GM23338 (cell line): ENCODE measurements at regions not wholly inside any gene's neighbourhood (a gene's known extent, or its start where the extent isn't known, plus 50 kb on each side); places are given as distances from the start of the nearest gene placed in this dataset.

ENCODE experiments used
- ATAC-seq: fragments of 200-7000 bp; cut with Tn5 transposase; 3 replicates; pipeline ENCODE4 v1.9.1; 2020
- DNase-seq: peaks from one replicate; pipeline ENCODE4 v3.0.0-alpha.2; 2015; ENCODE audit warnings: low spot score
- H2AFZ ChIP-seq: fragments of 200-600 bp; sonication (generic); 2 replicates; pipeline ENCODE4 v1.8.0; 2016; ENCODE audit warnings: antibody characterized with exemption, mild to moderate bottlenecking, moderate library complexity
- H3F3A ChIP-seq: fragments of 200-600 bp; sonication (generic); replicated peaks from 2 replicates; pipeline ENCODE4 v1.8.0; 2017; ENCODE audit warnings: antibody characterized with exemption, mixed run types, low read depth
- H3K27ac ChIP-seq: fragments of 200-600 bp; sonication (generic); 2 replicates; pipeline ENCODE4 v1.6.1; 2016; ENCODE audit warnings: low read depth
- H3K27me3 ChIP-seq: fragments of 200-600 bp; sonication (generic); 2 replicates; pipeline ENCODE4 v1.8.0; 2016; ENCODE audit warnings: mild to moderate bottlenecking, mixed run types, moderate library complexity; ENCODE audit not compliant: insufficient read depth
- H3K36me3 ChIP-seq: fragments of 200-600 bp; sonication (generic); 2 replicates; pipeline ENCODE4 v1.8.0; 2016; ENCODE audit warnings: mild to moderate bottlenecking; ENCODE audit not compliant: insufficient read depth
- H3K4me1 ChIP-seq: fragments of 200-600 bp; sonication (generic); 2 replicates; pipeline ENCODE4 v1.8.0; 2016; ENCODE audit warnings: mild to moderate bottlenecking, moderate library complexity; ENCODE audit not compliant: insufficient read depth
- H3K4me2 ChIP-seq: fragments of 200-600 bp; sonication (generic); 2 replicates; pipeline ENCODE4 v1.7.1; 2017; ENCODE audit warnings: mixed run types
- H3K4me3 ChIP-seq: fragments of 200-600 bp; sonication (generic); 2 replicates; pipeline ENCODE4 v1.6.1; 2016; ENCODE audit warnings: mixed run types
- H3K79me2 ChIP-seq: fragments of 200-600 bp; sonication (generic); replicated peaks from 2 replicates; pipeline ENCODE4 v1.8.0; 2017; ENCODE audit warnings: mild to moderate bottlenecking; ENCODE audit not compliant: insufficient read depth
- H3K9me2 ChIP-seq: fragments of 200-600 bp; sonication (generic); 2 replicates; pipeline ENCODE4 v1.8.0; 2017; ENCODE audit not compliant: insufficient read depth
- H4K20me1 ChIP-seq: fragments of 200-600 bp; sonication (generic); replicated peaks from 2 replicates; pipeline ENCODE4 v1.8.0; 2017; ENCODE audit warnings: mild to moderate bottlenecking; ENCODE audit not compliant: insufficient read depth
- H3K27ac Mint-ChIP-seq: 2 replicates; pipeline ENCODE4 v1.8.0; 2020; ENCODE audit warnings: inconsistent platforms, mild to moderate bottlenecking, moderate library complexity, mixed read lengths
- H3K27me3 Mint-ChIP-seq: 3 replicates; pipeline ENCODE4 v1.8.0; 2022; ENCODE audit warnings: low read depth, mild to moderate bottlenecking, moderate library complexity, mixed read lengths, inconsistent platforms; ENCODE audit not compliant: insufficient read depth, poor library complexity
- H3K36me3 Mint-ChIP-seq: 3 replicates; pipeline ENCODE4 v1.8.0; 2021; ENCODE audit warnings: low read depth, mild to moderate bottlenecking, inconsistent platforms, moderate library complexity, mixed read lengths
- H3K4me1 Mint-ChIP-seq: 3 replicates; pipeline ENCODE4 v1.8.0; 2020; ENCODE audit warnings: mild to moderate bottlenecking, inconsistent platforms, mixed read lengths
- H3K4me3 Mint-ChIP-seq: 3 replicates; pipeline ENCODE4 v1.8.0; 2021; ENCODE audit warnings: moderate library complexity, mild to moderate bottlenecking, inconsistent platforms, mixed read lengths
- H3K9me3 Mint-ChIP-seq: 3 replicates; pipeline ENCODE4 v1.8.0; 2020; ENCODE audit warnings: moderate library complexity, mild to moderate bottlenecking, inconsistent platforms, mixed read lengths
- EZH2 ChIP-seq: fragments of 200-600 bp; sonication (generic); IDR thresholded peaks from one replicate; pipeline ENCODE4 v1.8.0; 2017; ENCODE audit warnings: antibody characterized with exemption, mild to moderate bottlenecking, low read depth; ENCODE audit not compliant: unreplicated experiment
- EZH2phosphoT487 ChIP-seq: fragments of 200-600 bp; sonication (generic); IDR thresholded peaks from one replicate; pipeline ENCODE4 v1.8.1; 2018; ENCODE audit warnings: antibody characterized with exemption; ENCODE audit not compliant: unreplicated experiment
- JUNB ChIP-seq: IDR thresholded peaks from one replicate; pipeline ENCODE4 v1.6.1; 2016; ENCODE audit warnings: antibody characterized with exemption; ENCODE audit not compliant: unreplicated experiment
- NANOG ChIP-seq: IDR thresholded peaks from 2 replicates; pipeline ENCODE4 v1.6.1; 2016; ENCODE audit warnings: antibody characterized with exemption, borderline replicate concordance
- REST ChIP-seq: IDR thresholded peaks from one replicate; pipeline ENCODE4 v1.6.1; 2018; ENCODE audit warnings: antibody characterized with exemption; ENCODE audit not compliant: unreplicated experiment
- ZNF114 ChIP-seq: fragments of 250-450 bp; sonication (Bioruptor Pico); IDR thresholded peaks from 2 replicates; pipeline ENCODE4 v1.5.0; 2020; ENCODE audit warnings: mild to moderate bottlenecking, moderate library complexity
- ZNF331 ChIP-seq: fragments of 250-450 bp; sonication (Bioruptor Pico); IDR thresholded peaks from 2 replicates; pipeline ENCODE4 v1.5.0; 2020; ENCODE audit warnings: low read depth, mild to moderate bottlenecking, moderate library complexity
- ZNF462 ChIP-seq: fragments of 250-450 bp; sonication (Bioruptor Pico); IDR thresholded peaks from 2 replicates; pipeline ENCODE4 v1.5.0; 2020; ENCODE audit warnings: mild to moderate bottlenecking, moderate library complexity

- TF ChIP-seq EZH2 (no peak), JUNB (no peak), ZNF462 (CRISPR knock-in tag) (no peak), ZNF114 (no peak), NANOG (no peak), REST (no peak), EZH2phosphoT487 (no peak), ZNF331 (no peak)
- Mint-ChIP-seq H3K27ac (no peak overlapping the region), H3K4me3 (no peak overlapping the region), H3K36me3 (peaks cover 3% of the 10 kb centered on the region; the same call in 2 of the 3 replicates), H3K27me3 (peaks cover 1% of the 10 kb centered on the region), H3K4me1 (no peaks in the 10 kb centered on the region), H3K9me3 (peaks cover 1% of the 10 kb centered on the region; the same call in 1 of the 3 replicates)
- Histone ChIP-seq H3K27me3 (no peaks in the 10 kb centered on the region), H2AFZ (no peak overlapping the region), H3K4me3 (no peak overlapping the region), H3K36me3 (no peaks in the 10 kb centered on the region), H3F3A (no peaks in the 10 kb centered on the region), H3K4me1 (no peaks in the 10 kb centered on the region), H3K9me2 (peaks cover 9% of the 10 kb centered on the region; the same call in 1 of the 2 replicates), H3K79me2 (no peaks in the 10 kb centered on the region), H3K4me2 (no peak overlapping the region), H3K27ac (no peak overlapping the region), H4K20me1 (no peaks in the 10 kb centered on the region)
- ATAC-seq (no peak), DNase-seq (no peak)
These were observed 176.5 kb downstream of the CPE start for GRCh38 chr4:165555302-165555701.
